ENCODE measurements at regions not wholly inside any gene's neighbourhood (a gene's known extent, or its start where the extent isn't known, plus 50 kb on each side); places are given as distances from the start of the nearest gene placed in this dataset.

- TF ChIP-seq EP300 (conservative IDR thresholded peaks at IDR 0.05; ENCODE audit: poor library complexity, severe bottlenecking) (no peak), POLR2AphosphoS5 (IDR thresholded peaks at IDR 0.05) (no peak)
- Histone ChIP-seq H3K4me3 (ENCODE audit: low read length) (no peak overlapping the region), H3K4me2 (ENCODE audit: low read length) (no peak overlapping the region), H3K27me3 (ENCODE audit: insufficient read depth, low read depth, low read length) (no peaks in the 10 kb centered on the region), H3F3A (ENCODE audit: insufficient read depth, low read length, poor library complexity, severe bottlenecking) (no peaks in the 10 kb centered on the region), H3K9ac (ENCODE audit: low read length) (no peak overlapping the region), H3K79me2 (replicated peaks; ENCODE audit: insufficient read depth, low read length) (no peaks in the 10 kb centered on the region), H3K36me3 (ENCODE audit: insufficient read depth, low read length) (no peaks in the 10 kb centered on the region), H3K9me3 (ENCODE audit: low read length) (no peaks in the 10 kb centered on the region), H3K9me2 (ENCODE audit: insufficient read depth, low read length) (no peaks in the 10 kb centered on the region), H3K27ac (ENCODE audit: low read length) (no peak overlapping the region), H2AFZ (ENCODE audit: low read depth, low read length) (no peak overlapping the region), H4K20me1 (ENCODE audit: insufficient read depth) (no peaks in the 10 kb centered on the region)
Measured at GRCh38 chr1:69070660-69071373, 496.9 kb upstream of the LRRC7 start.

- Histone ChIP-seq H3K4me3 (ENCODE audit: low read length) (no peak overlapping the region), H3K36me3 (ENCODE audit: insufficient read depth, low read length) (no peaks in the 10 kb centered on the region), H3F3A (ENCODE audit: insufficient read depth, low read length, poor library complexity, severe bottlenecking) (no peaks in the 10 kb centered on the region), H3K9ac (ENCODE audit: low read length) (no peak overlapping the region), H3K9me3 (ENCODE audit: low read length) (no peaks in the 10 kb centered on the region), H3K27me3 (ENCODE audit: insufficient read depth, low read depth, low read length) (no peaks in the 10 kb centered on the region), H3K4me2 (ENCODE audit: low read length) (no peak overlapping the region), H4K20me1 (ENCODE audit: insufficient read depth) (no peaks in the 10 kb centered on the region), H3K79me2 (replicated peaks; ENCODE audit: insufficient read depth, low read length) (no peaks in the 10 kb centered on the region), H3K27ac (ENCODE audit: low read length) (no peak overlapping the region), H3K9me2 (ENCODE audit: insufficient read depth, low read length) (no peaks in the 10 kb centered on the region), H2AFZ (ENCODE audit: low read depth, low read length) (no peak overlapping the region)
- TF ChIP-seq SMC3 (conservative IDR thresholded peaks at IDR 0.05; ENCODE audit: poor library complexity) (no peak), EP300 (conservative IDR thresholded peaks at IDR 0.05; ENCODE audit: poor library complexity, severe bottlenecking) (no peak), REST (IDR thresholded peaks at IDR 0.05; ENCODE audit: borderline replicate concordance) (no peak), EZH2 (IDR thresholded peaks at IDR 0.05; ENCODE audit: borderline replicate concordance, insufficient read depth, low read length, poor library complexity, severe bottlenecking) (no peak), TAF1 (IDR thresholded peaks at IDR 0.05; ENCODE audit: low read depth) (no peak), MXI1 (conservative IDR thresholded peaks at IDR 0.05; ENCODE audit: poor library complexity, severe bottlenecking) (no peak), POLR2AphosphoS5 (IDR thresholded peaks at IDR 0.05) (no peak), RAD21 (conservative IDR thresholded peaks at IDR 0.05) (no peak)
- TF ChIP-seq, protein P1, sequence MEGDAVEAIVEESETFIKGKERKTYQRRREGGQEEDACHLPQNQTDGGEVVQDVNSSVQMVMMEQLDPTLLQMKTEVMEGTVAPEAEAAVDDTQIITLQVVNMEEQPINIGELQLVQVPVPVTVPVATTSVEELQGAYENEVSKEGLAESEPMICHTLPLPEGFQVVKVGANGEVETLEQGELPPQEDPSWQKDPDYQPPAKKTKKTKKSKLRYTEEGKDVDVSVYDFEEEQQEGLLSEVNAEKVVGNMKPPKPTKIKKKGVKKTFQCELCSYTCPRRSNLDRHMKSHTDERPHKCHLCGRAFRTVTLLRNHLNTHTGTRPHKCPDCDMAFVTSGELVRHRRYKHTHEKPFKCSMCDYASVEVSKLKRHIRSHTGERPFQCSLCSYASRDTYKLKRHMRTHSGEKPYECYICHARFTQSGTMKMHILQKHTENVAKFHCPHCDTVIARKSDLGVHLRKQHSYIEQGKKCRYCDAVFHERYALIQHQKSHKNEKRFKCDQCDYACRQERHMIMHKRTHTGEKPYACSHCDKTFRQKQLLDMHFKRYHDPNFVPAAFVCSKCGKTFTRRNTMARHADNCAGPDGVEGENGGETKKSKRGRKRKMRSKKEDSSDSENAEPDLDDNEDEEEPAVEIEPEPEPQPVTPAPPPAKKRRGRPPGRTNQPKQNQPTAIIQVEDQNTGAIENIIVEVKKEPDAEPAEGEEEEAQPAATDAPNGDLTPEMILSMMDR (IDR thresholded peaks at IDR 0.05; ENCODE audit: poor library complexity, severe bottlenecking), result no peak
Measured at GRCh38 chr1:69073176-69073575, 494.5 kb upstream of the LRRC7 start.
